IPS-20b (cell line): ENCODE measurements at regions not wholly inside any gene's neighbourhood (a gene's known extent, or its start where the extent isn't known, plus 50 kb on each side); places are given as distances from the start of the nearest gene placed in this dataset.

Experiments
- H3K27ac ChIP-seq: one replicate; pipeline ENCODE4 v1.5.1; 2013; ENCODE audit warnings: low read length
- H3K27me3 ChIP-seq: 2 replicates; pipeline ENCODE4 v1.6.1; 2013; ENCODE audit warnings: mild to moderate bottlenecking, low read length, inconsistent platforms; ENCODE audit not compliant: insufficient read depth
- H3K36me3 ChIP-seq: 2 replicates; pipeline ENCODE4 v1.6.1; 2013; ENCODE audit warnings: low read depth, mild to moderate bottlenecking, inconsistent platforms, low read length, moderate library complexity; ENCODE audit not compliant: insufficient read depth
- H3K4me1 ChIP-seq: 2 replicates; pipeline ENCODE4 v1.6.1; 2013; ENCODE audit warnings: mild to moderate bottlenecking, control low read depth, inconsistent platforms, low read length, moderate library complexity; ENCODE audit not compliant: insufficient read depth
- H3K4me3 ChIP-seq: 2 replicates; pipeline ENCODE4 v1.5.1; 2013; ENCODE audit warnings: mild to moderate bottlenecking, low read length, inconsistent platforms
- H3K9ac ChIP-seq: 2 replicates; pipeline ENCODE4 v1.6.1; 2013; ENCODE audit warnings: low read depth, mild to moderate bottlenecking, inconsistent platforms, low read length, moderate library complexity
- H3K9me3 ChIP-seq: 2 replicates; pipeline ENCODE4 v1.6.1; 2013; ENCODE audit warnings: mild to moderate bottlenecking, low read depth, low read length, inconsistent platforms; ENCODE audit not compliant: insufficient read depth

- H3K4me3 ChIP-seq: no peak overlapping the region
- H3K9ac ChIP-seq: no peak overlapping the region
- H3K9me3 ChIP-seq: no peaks in the 10 kb centered on the region
- H3K4me1 ChIP-seq: no peaks in the 10 kb centered on the region
- H3K36me3 ChIP-seq: no peaks in the 10 kb centered on the region
- no peaks in the 10 kb centered on the region for H3K27me3 ChIP-seq
- H3K27ac ChIP-seq: no peak overlapping the region
Measured at GRCh38 chr11:13062115-13062514, 53.0 kb downstream of the RASSF10 start.

- Histone ChIP-seq H3K27me3 (no peaks in the 10 kb centered on the region), H3K9me3 (no peaks in the 10 kb centered on the region), H3K9ac (no peak overlapping the region), H3K27ac (no peak overlapping the region), H3K4me3 (no peak overlapping the region), H3K4me1 (no peaks in the 10 kb centered on the region), H3K36me3 (no peaks in the 10 kb centered on the region)
Measured at GRCh38 chr11:13064593-13064992, 55.5 kb downstream of the RASSF10 start.

- H3K36me3 ChIP-seq: no peaks in the 10 kb centered on the region
- H3K9me3 ChIP-seq: no peaks in the 10 kb centered on the region
- H3K4me1 ChIP-seq: no peaks in the 10 kb centered on the region
- no peak overlapping the region for H3K27ac ChIP-seq
- no peak overlapping the region for H3K9ac ChIP-seq
- H3K4me3 ChIP-seq: no peak overlapping the region
- H3K27me3 ChIP-seq: no peaks in the 10 kb centered on the region
Measured at GRCh38 chr11:13065200-13065787, 56.2 kb downstream of the RASSF10 start.

- no peak overlapping the region for H3K4me3 ChIP-seq
- no peaks in the 10 kb centered on the region for H3K4me1 ChIP-seq
- H3K27ac ChIP-seq: no peak overlapping the region
- no peaks in the 10 kb centered on the region for H3K36me3 ChIP-seq
- no peaks in the 10 kb centered on the region for H3K9me3 ChIP-seq
- H3K9ac ChIP-seq: no peak overlapping the region
- no peaks in the 10 kb centered on the region for H3K27me3 ChIP-seq
Measured at GRCh38 chr11:13068211-13068610, 59.1 kb downstream of the RASSF10 start.

- no peaks in the 10 kb centered on the region; the same call in 1 of the 2 replicates for H3K27me3 ChIP-seq
- no peak overlapping the region for H3K9ac ChIP-seq
- no peak overlapping the region for H3K27ac ChIP-seq
- H3K4me1 ChIP-seq: no peaks in the 10 kb centered on the region
- H3K36me3 ChIP-seq: no peaks in the 10 kb centered on the region
- no peaks in the 10 kb centered on the region for H3K9me3 ChIP-seq
- no peak overlapping the region for H3K4me3 ChIP-seq
Measured at GRCh38 chr11:13073119-13073981, 64.2 kb downstream of the RASSF10 start.

- H3K4me1 ChIP-seq: no peaks in the 10 kb centered on the region
- H3K27me3 ChIP-seq: no peaks in the 10 kb centered on the region; the same call in 1 of the 2 replicates
- H3K27ac ChIP-seq: no peak overlapping the region
- no peak overlapping the region for H3K9ac ChIP-seq
- no peaks in the 10 kb centered on the region for H3K36me3 ChIP-seq
- H3K4me3 ChIP-seq: no peak overlapping the region
- H3K9me3 ChIP-seq: no peaks in the 10 kb centered on the region
Measured at GRCh38 chr11:13074714-13075464, 65.8 kb downstream of the RASSF10 start.

GRCh38 chr11:13076961-13077360 is 67.8 kb downstream of the RASSF10 start:
- H3K36me3 ChIP-seq: no peaks in the 10 kb centered on the region

GRCh38 chr11:13080861-13081260 is 71.7 kb downstream of the RASSF10 start:
- H3K36me3 ChIP-seq: no peaks in the 10 kb centered on the region
- no peaks in the 10 kb centered on the region for H3K9me3 ChIP-seq
- H3K9ac ChIP-seq: no peak overlapping the region
- no peaks in the 10 kb centered on the region for H3K27me3 ChIP-seq
- H3K4me1 ChIP-seq: no peaks in the 10 kb centered on the region
- H3K27ac ChIP-seq: no peak overlapping the region
- no peak overlapping the region for H3K4me3 ChIP-seq

More at GRCh38 chr11:13076961-13077360, 67.8 kb downstream of the RASSF10 start:
- Histone ChIP-seq H3K9ac (no peak overlapping the region), H3K4me3 (no peak overlapping the region), H3K9me3 (no peaks in the 10 kb centered on the region), H3K27me3 (no peaks in the 10 kb centered on the region; the same call in 1 of the 2 replicates), H3K4me1 (no peaks in the 10 kb centered on the region), H3K27ac (no peak overlapping the region)

GRCh38 chr11:13082588-13082987 is 73.5 kb downstream of the RASSF10 start:
- Histone ChIP-seq H3K9me3 (no peaks in the 10 kb centered on the region), H3K36me3 (no peaks in the 10 kb centered on the region), H3K9ac (no peak overlapping the region), H3K27me3 (no peaks in the 10 kb centered on the region), H3K4me1 (no peaks in the 10 kb centered on the region), H3K4me3 (no peak overlapping the region), H3K27ac (no peak overlapping the region)

- Histone ChIP-seq H3K9ac (no peak overlapping the region), H3K9me3 (no peaks in the 10 kb centered on the region), H3K4me3 (no peak overlapping the region), H3K4me1 (no peaks in the 10 kb centered on the region; the same call in 1 of the 2 replicates), H3K27me3 (no peaks in the 10 kb centered on the region), H3K36me3 (no peaks in the 10 kb centered on the region), H3K27ac (no peak overlapping the region)
Measured at GRCh38 chr11:13090228-13090708, 81.2 kb downstream of the RASSF10 start.

- H3K9me3 ChIP-seq: no peaks in the 10 kb centered on the region
- H3K9ac ChIP-seq: no peak overlapping the region
- H3K4me1 ChIP-seq: no peaks in the 10 kb centered on the region; the same call in 1 of the 2 replicates
- no peak overlapping the region for H3K27ac ChIP-seq
- no peaks in the 10 kb centered on the region for H3K27me3 ChIP-seq
- H3K4me3 ChIP-seq: no peak overlapping the region
- no peaks in the 10 kb centered on the region for H3K36me3 ChIP-seq
Measured at GRCh38 chr11:13091373-13091772, 82.3 kb downstream of the RASSF10 start.
